ENCODE measurements at regions not wholly inside any gene's neighbourhood (a gene's known extent, or its start where the extent isn't known, plus 50 kb on each side); places are given as distances from the start of the nearest gene placed in this dataset.

DNA sequence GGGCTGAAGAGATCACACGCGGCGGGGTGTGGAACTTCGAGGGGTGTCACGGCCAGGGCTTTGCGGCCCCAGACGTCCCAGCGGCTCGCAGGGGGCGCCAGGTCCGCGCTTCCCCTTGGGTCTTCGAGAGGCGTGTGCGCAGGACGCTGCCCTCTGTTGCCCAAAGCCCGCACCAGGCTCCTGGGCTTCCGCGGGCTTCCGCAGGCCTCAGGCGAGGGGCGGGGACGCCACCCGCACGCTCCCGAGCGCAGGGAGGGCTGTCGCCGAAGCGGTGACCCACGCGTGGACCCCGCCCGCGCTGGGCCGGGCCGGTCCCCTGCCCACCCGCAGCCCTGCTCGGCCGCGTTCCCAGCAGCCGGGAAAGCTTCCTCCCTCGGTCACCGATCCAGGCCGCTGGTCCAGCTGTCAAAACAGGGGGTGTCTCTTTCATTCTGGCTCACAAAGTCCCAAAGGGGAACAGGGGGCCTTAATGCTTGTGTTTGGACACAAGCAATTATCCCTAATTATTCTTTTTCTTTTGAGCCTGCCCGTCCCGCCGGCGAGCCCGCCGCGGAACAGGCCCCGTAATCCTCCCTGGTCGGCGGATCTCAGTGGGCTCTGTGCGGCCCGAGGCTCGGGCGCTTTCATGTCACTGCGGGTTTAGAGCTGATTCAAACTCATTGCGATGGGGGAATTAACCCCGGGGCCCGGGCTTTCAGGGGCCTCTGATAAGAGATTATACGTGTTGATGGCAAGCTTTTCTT lies 60.6 kb downstream of the TMEM174 start:
- H3K27me3 ChIP-seq (ENCODE audit: control insufficient read depth in 5 of 5, insufficient read depth in 4 of 5, low read length in 5 of 5) = peaks cover 37 to 56% (median 48%) of the 10 kb centered on the region in 5 donors

DNA sequence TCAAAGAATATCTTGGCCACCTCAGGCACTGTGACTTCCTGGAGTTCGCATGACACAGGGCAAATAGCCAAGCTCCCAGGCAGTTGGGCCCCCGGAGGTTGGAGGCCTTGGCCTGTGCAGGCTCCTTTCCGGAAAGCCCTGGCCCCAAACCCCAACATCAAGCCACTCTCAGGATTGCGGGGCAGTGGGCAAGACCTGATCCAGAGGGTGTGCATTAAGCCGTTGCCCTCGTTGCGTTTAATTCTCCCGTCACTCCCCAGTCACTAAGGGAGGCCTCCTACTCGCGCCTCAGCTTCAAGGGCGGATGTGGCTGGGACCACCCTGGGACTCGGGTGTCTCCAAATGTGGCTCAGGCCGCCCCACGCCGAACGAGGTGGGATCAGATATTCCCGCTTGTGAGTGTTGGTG lies 60.1 kb downstream of the TMEM174 start:
- no peaks in the 10 kb centered on the region for H3K36me3 ChIP-seq (ENCODE audit: control insufficient read depth in 5 of 5, insufficient read depth in 5 of 5, low read length in 5 of 5)
- peaks cover 38 to 56% (median 47%) of the 10 kb centered on the region in 5 donors for H3K27me3 ChIP-seq (ENCODE audit: control insufficient read depth in 5 of 5, insufficient read depth in 4 of 5, low read length in 5 of 5)
- no peak overlapping the region for H3K9ac ChIP-seq (ENCODE audit: low read length in 5 of 5)
- H3K4me1 ChIP-seq (ENCODE audit: control insufficient read depth in 5 of 5, insufficient read depth in 5 of 5, low read length in 5 of 5) = peaks cover 0 to 21% (median 18%) of the 10 kb centered on the region in 5 donors
- no peaks in the 10 kb centered on the region for H3K9me3 ChIP-seq (ENCODE audit: control insufficient read depth in 5 of 5, low read length in 5 of 5)
- peak overlapping the region in 4 of 5 donors; percentile 58 to 60 (median 59) for H3K4me3 ChIP-seq (ENCODE audit: low read depth in 1 of 5, low read length in 5 of 5)
- H3K27ac ChIP-seq (ENCODE audit: low read depth, low read length) = no peak overlapping the region

More for the DNA sequence above, 60.6 kb downstream of the TMEM174 start:
- peaks cover 0 to 21% (median 18%) of the 10 kb centered on the region in 5 donors for H3K4me1 ChIP-seq (ENCODE audit: control insufficient read depth in 5 of 5, insufficient read depth in 5 of 5, low read length in 5 of 5)
- H3K36me3 ChIP-seq (ENCODE audit: control insufficient read depth in 5 of 5, insufficient read depth in 5 of 5, low read length in 5 of 5) = no peaks in the 10 kb centered on the region
- no peak overlapping the region for H3K27ac ChIP-seq (ENCODE audit: low read depth, low read length)
- no peaks in the 10 kb centered on the region for H3K9me3 ChIP-seq (ENCODE audit: control insufficient read depth in 5 of 5, low read length in 5 of 5)
- peak overlapping the region in 4 of 5 donors; percentile 58 to 60 (median 59) for H3K4me3 ChIP-seq (ENCODE audit: low read depth in 1 of 5, low read length in 5 of 5)
- H3K9ac ChIP-seq (ENCODE audit: low read length in 5 of 5) = peak overlapping the region in 2 of 5 donors; percentile 0 to 41

DNA sequence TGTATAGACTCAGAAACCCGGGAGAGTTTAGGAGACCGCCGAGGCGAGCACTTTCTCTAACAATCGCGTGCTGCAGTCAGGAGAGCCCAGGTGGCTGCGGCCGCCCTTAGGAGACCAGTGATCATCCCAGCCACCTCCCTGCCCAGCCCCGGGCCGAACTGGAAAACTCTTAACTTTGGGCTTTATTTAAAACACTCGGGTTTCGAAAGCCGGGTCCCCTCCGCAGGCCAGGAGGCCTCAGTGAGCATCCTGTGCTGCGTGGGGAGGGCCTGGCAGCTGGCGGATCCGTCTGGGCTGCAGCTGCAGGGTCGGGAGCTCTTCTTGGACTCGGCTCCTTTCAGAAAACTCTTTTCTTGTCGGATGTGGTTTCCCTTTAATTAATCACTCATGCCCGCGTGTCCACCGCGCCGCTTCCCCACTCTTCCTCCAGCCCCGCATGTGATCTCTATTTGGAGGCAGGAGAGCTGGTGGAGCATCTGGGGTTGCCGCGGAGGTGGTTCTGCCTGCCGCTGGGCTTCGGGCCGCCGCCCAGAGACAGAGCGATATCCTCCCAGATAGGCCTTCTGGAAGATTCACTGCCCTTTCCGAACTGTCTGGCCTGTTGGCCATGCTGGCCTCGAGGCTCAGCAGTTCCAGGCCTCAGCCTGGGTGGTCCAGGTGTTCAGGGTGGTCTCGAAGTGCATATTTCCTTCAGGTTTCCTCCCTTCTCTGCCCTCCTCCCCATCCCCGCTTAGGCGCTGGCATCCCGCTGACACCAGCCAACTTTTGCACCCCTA lies 59.5 kb downstream of the TMEM174 start:
- Histone ChIP-seq H3K27me3 (ENCODE audit: control insufficient read depth in 5 of 5, insufficient read depth in 4 of 5, low read length in 5 of 5) (peaks cover 42 to 60% (median 53%) of the 10 kb centered on the region in 5 donors), H3K4me1 (ENCODE audit: control insufficient read depth in 5 of 5, insufficient read depth in 5 of 5, low read length in 5 of 5) (peaks cover 0 to 21% (median 18%) of the 10 kb centered on the region in 5 donors), H3K9ac (ENCODE audit: low read length in 5 of 5) (no peak overlapping the region), H3K4me3 (ENCODE audit: low read depth in 1 of 5, low read length in 5 of 5) (no peak overlapping the region), H3K9me3 (ENCODE audit: control insufficient read depth in 5 of 5, low read length in 5 of 5) (no peaks in the 10 kb centered on the region), H3K27ac (ENCODE audit: low read depth, low read length) (no peak overlapping the region), H3K36me3 (ENCODE audit: control insufficient read depth in 5 of 5, insufficient read depth in 5 of 5, low read length in 5 of 5) (no peaks in the 10 kb centered on the region)

DNA sequence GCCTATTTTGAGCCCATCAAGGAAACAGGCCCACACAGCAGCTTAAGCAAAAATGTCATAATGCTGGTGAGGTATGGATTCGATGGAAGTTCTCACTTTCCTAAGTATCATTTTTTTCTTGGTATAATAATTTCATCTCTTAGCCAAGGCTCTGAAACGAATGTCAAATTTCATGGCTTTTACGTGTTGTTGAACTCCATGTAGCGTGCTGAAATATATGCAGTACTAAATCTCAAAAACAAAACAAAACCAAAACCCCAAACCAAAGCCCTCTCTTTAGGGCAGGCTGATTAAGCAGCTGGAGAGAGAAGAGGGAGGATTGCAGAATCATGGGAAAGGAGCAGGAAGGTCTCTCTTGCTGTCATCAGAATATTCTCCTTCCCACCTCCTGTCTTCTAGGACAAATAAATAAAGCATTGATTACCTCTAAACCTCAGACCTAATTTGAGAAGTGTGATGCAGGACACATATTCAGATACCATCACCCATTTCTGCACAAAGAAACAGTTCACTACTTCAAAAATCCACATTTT lies 58.3 kb downstream of the TMEM174 start:
- H3K4me3 ChIP-seq (ENCODE audit: low read depth in 1 of 5, low read length in 5 of 5) = no peak overlapping the region
- H3K9me3 ChIP-seq (ENCODE audit: control insufficient read depth in 5 of 5, low read length in 5 of 5) = no peaks in the 10 kb centered on the region
- H3K27me3 ChIP-seq (ENCODE audit: control insufficient read depth in 5 of 5, insufficient read depth in 4 of 5, low read length in 5 of 5) = peaks cover 42 to 62% (median 51%) of the 10 kb centered on the region in 5 donors
- peaks cover 0 to 21% (median 18%) of the 10 kb centered on the region in 5 donors for H3K4me1 ChIP-seq (ENCODE audit: control insufficient read depth in 5 of 5, insufficient read depth in 5 of 5, low read length in 5 of 5)
- H3K36me3 ChIP-seq (ENCODE audit: control insufficient read depth in 5 of 5, insufficient read depth in 5 of 5, low read length in 5 of 5) = no peaks in the 10 kb centered on the region
- H3K27ac ChIP-seq (ENCODE audit: low read depth, low read length) = no peak overlapping the region
- no peak overlapping the region for H3K9ac ChIP-seq (ENCODE audit: low read length in 5 of 5)

DNA sequence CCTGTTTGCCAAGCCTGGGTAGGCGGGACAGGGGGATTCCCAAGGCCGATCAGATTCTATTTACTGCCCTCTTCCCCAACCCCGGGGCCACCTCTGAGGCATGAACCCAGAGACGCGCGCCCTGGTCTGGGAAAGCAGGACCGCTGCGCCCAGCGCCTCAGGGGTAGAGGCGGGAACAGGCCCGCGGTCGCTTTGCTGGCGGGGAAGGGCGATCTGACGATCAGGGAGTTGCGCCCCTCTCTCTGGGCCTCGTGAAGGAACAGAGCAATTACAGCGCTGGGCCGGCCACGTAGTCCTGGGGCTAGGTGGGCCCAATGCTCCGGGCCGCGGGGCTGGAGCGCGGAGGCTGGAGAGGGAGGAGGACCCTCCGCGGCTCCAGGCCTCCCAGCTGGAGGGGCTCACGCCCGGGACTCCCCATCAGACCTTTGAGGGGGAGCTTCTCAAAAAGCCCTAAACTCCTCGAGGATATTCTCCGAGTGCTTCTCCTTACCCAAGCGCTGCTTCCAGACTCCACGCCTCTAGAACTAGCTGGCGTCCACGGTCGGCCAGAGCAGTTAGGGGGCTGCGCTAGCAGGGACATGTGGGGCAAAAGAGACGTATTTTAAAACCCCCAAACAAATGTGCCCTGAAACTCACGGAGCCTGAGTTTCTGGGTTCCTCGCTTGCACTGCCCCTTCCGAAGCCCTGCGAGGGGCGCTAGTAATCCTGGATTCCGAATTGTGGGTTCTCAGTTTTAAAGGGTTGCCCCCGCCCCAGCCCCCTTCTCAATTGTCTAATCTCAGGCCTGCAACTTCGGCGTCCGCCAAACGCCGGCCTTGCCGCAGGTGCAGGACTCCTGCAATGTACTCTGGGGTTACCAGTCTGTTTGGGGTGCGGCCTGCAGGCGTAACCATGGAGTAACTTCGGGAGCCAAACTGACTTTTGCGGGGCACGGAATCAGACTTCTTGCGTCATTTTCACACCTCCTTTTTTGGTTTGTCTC lies 57.6 kb downstream of the TMEM174 start:
- Histone ChIP-seq H3K36me3 (ENCODE audit: control insufficient read depth in 5 of 5, insufficient read depth in 5 of 5, low read length in 5 of 5) (no peaks in the 10 kb centered on the region), H3K27me3 (ENCODE audit: control insufficient read depth in 5 of 5, insufficient read depth in 4 of 5, low read length in 5 of 5) (peaks cover 49 to 66% (median 53%) of the 10 kb centered on the region in 5 donors), H3K27ac (ENCODE audit: low read depth, low read length) (no peak overlapping the region), H3K9me3 (ENCODE audit: control insufficient read depth in 5 of 5, low read length in 5 of 5) (no peaks in the 10 kb centered on the region), H3K4me1 (ENCODE audit: control insufficient read depth in 5 of 5, insufficient read depth in 5 of 5, low read length in 5 of 5) (peaks cover 0 to 21% (median 18%) of the 10 kb centered on the region in 5 donors), H3K9ac (ENCODE audit: low read length in 5 of 5) (no peak overlapping the region), H3K4me3 (ENCODE audit: low read depth in 1 of 5, low read length in 5 of 5) (no peak overlapping the region)

DNA sequence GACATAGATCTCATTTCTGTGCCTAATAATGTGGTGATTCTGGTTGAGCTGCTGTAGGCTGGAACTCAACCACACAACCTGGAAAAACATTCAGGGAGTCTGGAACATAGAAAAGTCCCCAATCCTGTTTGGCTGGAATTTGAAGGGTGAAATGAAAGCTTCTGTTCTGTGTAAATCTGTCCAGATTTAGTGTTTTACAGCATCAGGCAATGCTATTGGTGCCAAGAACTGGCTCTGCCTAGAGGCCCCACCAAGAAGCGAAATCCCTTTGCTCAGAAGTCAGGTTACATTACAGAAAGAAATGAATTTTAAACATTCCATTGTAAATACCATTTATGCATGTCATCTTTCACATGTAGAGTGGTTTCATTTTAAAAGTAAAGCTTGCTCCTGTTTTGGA lies 56.3 kb downstream of the TMEM174 start:
- no peaks in the 10 kb centered on the region for H3K36me3 ChIP-seq (ENCODE audit: control insufficient read depth in 5 of 5, insufficient read depth in 5 of 5, low read length in 5 of 5)
- no peak overlapping the region for H3K9ac ChIP-seq (ENCODE audit: low read length in 5 of 5)
- H3K27me3 ChIP-seq (ENCODE audit: control insufficient read depth in 5 of 5, insufficient read depth in 4 of 5, low read length in 5 of 5) = peaks cover 47 to 62% (median 52%) of the 10 kb centered on the region in 5 donors
- no peak overlapping the region for H3K4me3 ChIP-seq (ENCODE audit: low read depth in 1 of 5, low read length in 5 of 5)
- H3K4me1 ChIP-seq (ENCODE audit: control insufficient read depth in 5 of 5, insufficient read depth in 5 of 5, low read length in 5 of 5) = peaks cover 0 to 21% (median 18%) of the 10 kb centered on the region in 5 donors
- H3K9me3 ChIP-seq (ENCODE audit: control insufficient read depth in 5 of 5, low read length in 5 of 5) = no peaks in the 10 kb centered on the region
- no peak overlapping the region for H3K27ac ChIP-seq (ENCODE audit: low read depth, low read length)

DNA sequence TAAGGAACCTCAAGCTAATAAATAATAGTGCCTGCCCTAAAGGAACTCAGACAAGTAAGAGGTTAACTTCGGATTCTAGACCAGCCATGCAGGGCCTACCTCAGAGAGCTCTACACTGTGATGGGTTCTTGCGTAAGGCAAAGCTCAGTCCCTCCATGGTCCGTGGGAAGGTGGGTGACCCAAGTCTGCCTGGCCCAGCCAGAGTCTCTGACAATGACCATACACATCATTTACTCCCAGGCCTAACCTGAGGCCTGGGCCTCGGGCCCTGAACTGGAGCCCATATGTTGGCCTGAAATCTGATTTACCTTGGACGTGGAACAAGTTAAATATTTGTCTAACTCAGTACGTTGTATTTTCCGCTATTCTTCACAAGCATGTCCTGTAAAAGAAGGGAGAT lies 55.1 kb downstream of the TMEM174 start:
- peaks cover 39 to 54% (median 46%) of the 10 kb centered on the region in 5 donors for H3K27me3 ChIP-seq (ENCODE audit: control insufficient read depth in 5 of 5, insufficient read depth in 4 of 5, low read length in 5 of 5)
- H3K27ac ChIP-seq (ENCODE audit: low read depth, low read length) = no peak overlapping the region

More for the DNA sequence above, 55.1 kb downstream of the TMEM174 start:
- Histone ChIP-seq H3K4me1 (ENCODE audit: control insufficient read depth in 5 of 5, insufficient read depth in 5 of 5, low read length in 5 of 5) (peaks cover 0 to 11% (median 8%) of the 10 kb centered on the region in 5 donors), H3K9me3 (ENCODE audit: control insufficient read depth in 5 of 5, low read length in 5 of 5) (no peaks in the 10 kb centered on the region), H3K36me3 (ENCODE audit: control insufficient read depth in 5 of 5, insufficient read depth in 5 of 5, low read length in 5 of 5) (no peaks in the 10 kb centered on the region), H3K9ac (ENCODE audit: low read length in 5 of 5) (no peak overlapping the region), H3K4me3 (ENCODE audit: low read depth in 1 of 5, low read length in 5 of 5) (no peak overlapping the region)
